Posterior vena cava (tissue), 2 donors: ENCODE measurements at regions not wholly inside any gene's neighbourhood (a gene's known extent, or its start where the extent isn't known, plus 50 kb on each side); places are given as distances from the start of the nearest gene placed in this dataset.
"Not testable (repeated sequence)": the region's sequence is repeated elsewhere in the genome, so short reads cannot be mapped to it uniquely, and the experiment has no call there.

Experiments used
- DNase-seq: peaks from one replicate; pipeline ENCODE4 v3.0.0-alpha.2; 2020; ENCODE audit warnings: low spot score
- intact Hi-C, 2 donors: fragments of 100-400 bp; cut with DNase I; formaldehyde crosslinking; loops; one replicate each; pipeline versions ENCODE4 v1.14.1 to v1.14.2; 2022 to 2023
- donor health status: DM: yes; HTN: yes; CAD: no.
- donor health status: DM: yes; HTN: yes; CAD: no.

DNA sequence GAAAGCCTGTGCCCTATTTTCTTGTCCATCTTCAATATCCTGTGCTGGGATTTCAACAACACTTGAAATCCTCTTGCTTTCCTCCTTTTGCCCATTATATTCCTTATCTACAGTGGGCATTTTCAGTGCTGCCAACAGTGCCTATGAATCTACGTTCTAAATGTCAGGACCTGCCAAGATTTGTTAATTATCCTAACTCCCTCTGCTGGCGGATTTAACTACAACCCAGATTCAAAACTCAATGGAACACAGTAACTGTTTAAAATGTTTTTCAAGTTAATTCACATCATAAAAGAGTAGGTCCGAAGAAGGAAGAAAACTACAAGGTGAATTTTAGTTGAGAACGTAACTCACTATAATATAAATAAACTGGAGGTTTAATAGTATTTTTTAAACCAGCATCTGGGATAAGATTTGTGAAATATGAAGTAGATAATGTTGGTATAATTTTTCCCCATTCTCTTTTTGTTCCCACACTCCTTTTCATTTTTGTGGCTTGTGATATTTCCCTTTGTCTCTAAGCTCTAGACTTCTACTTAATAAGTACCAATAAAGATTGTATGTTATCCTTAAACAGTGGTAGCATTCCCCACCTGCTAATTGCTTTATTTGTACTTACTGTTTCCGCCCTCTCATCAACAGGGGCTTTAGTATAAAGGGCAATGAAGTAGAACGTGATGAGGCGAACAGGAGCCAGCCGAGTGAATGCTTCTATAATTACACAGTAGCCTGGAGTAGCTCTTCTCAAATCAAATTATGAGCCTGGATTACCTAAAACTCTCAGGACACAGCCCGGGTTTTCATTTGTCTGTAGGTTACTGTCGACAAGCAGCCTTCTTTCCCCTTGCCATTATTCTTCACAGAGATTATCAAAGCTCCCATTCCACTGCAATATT, 302.5 kb upstream of the ATP11B start:
- intact Hi-C loops: no loop called here
- DNase-seq: no peak

DNA sequence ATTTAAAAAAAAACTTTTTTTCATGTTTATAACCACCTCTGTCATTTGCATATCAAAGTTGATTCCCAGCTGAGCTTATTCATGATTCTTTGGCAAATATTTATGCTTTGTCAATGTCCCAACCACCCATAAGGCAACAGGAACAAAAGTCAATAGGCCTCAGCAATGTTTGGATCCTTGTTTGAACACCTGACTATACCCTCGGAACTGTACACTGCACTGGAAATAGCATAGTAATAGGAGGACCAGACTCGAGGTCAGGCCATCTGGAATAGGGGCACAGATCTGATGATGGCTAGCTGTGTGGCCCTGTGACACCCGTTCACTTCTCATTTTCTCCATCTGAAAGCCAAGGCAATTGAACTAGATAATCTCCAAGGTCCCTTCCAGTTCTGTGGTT, 301.7 kb upstream of the ATP11B start:
- no peak for DNase-seq
- intact Hi-C loops: no loop called here

DNA sequence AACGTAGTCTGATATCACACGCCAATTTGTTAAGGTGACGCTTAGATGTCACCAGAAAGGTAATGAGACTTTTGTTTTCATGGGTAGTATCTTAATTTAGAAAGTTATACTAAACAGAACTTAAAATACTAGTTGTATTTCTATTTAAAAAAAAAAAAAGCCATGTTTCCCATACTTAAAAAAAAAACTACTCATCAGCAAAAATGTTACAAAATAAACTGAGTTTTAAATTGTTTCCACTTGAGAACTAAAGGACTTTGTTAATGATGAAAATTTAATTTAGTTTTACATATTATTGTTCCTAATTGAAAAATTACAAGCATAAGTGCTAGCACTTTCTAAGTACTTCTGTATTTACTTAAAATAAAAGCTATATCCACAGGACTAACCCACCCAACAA, 300.8 kb upstream of the ATP11B start:
- no peak for DNase-seq
- intact Hi-C loops: no loop called here

DNA sequence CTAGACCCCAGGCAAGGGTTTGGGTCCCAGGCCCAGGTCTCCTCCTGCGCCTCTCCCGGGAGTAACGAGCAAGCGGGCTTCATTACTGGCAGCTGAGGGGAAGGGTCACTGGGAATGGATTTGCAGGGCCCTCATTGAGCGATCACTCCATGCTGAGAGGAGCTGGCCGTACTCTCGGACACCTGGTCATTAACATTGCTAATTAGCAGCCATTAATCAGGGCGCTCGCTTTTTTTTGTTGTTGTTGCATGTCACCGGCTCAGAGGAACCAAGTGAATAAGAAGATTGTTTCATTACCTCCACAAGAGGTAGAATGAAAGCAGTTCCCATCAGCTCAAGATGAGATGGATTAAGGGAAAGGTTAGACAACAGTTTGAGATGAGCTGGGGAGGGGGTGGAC, 293.0 kb upstream of the ATP11B start:
- intact Hi-C loops: no loop called here
- DNase-seq: peak; percentile 41

DNA sequence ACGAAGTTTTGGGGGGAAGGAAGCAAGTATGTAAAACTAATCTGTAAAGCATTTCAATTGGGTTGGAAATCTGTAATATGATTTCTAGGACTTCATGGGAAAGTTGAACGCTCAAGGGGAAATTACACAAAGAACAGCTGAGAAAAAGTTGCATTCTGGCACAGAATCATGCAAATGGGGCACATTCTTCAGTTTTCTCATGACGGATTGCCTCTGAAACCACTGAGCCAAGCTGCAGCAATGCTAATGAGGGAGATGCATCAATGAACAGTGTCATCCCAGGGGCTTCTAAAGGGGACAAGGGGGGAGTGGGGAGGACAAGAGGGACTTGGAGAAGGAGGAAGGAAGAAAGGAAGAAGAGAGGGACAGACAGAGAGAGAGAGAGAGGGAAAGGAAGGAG, 291.4 kb upstream of the ATP11B start:
- intact Hi-C loops: no loop called here
- no peak for DNase-seq

DNA sequence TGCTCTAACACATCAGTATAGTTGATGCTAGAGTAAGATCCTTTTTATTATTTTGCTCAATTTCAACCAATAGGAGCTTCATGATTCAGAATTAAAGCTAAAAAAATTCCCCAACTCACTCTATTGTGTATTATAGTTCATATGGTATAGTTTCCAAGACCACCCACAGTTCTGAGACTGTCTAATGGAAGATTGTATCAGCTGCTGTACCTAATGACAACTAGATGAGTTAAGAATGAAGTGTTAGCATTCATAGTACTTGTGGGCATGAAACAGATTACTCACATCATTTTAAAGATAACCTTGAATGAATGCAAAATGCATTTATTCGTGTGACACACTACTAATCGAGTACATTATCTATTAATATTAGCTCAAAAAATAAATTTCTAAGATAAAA, 289.9 kb upstream of the ATP11B start:
- intact Hi-C loops: no loop called here
- DNase-seq: no peak

DNA sequence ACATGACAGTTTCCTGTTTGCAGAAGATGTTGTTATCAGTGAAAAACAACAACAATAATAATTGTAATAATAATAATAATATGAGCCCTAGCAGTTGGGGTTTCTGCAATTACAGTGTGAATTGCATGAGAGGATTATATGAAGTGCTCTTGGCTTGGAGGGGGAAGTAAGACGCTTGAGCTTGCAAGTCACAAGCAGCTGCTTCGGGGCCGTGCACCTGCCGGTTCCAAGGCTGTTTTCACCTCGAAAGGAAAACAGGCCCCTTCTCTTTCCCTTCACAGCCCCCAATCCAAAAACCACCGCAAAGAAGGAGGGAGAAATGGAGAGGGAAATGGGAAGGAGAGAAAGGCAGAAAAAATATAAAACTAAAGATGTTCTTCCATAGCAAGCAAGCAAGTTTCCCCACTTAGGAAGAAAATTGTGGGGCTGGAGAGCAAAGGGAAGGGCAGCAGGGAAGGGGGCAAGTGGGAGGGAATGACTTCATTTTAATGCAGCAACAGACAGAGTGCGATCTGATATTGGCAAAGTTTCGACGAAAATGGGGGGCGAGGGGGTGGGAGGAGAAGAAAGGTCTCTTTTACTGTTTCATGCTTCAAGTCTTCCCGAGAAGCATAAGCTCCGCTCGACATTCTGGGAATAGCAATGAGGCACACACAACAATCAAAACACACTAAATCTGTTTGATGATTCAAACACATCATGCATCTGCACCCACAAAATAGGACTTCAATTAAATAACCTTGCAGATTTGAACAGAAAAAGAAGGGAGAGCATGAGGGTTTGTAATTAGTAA, 284.2 kb upstream of the ATP11B start:
- DNase-seq: no peak
- intact Hi-C loops: no loop called here

DNA sequence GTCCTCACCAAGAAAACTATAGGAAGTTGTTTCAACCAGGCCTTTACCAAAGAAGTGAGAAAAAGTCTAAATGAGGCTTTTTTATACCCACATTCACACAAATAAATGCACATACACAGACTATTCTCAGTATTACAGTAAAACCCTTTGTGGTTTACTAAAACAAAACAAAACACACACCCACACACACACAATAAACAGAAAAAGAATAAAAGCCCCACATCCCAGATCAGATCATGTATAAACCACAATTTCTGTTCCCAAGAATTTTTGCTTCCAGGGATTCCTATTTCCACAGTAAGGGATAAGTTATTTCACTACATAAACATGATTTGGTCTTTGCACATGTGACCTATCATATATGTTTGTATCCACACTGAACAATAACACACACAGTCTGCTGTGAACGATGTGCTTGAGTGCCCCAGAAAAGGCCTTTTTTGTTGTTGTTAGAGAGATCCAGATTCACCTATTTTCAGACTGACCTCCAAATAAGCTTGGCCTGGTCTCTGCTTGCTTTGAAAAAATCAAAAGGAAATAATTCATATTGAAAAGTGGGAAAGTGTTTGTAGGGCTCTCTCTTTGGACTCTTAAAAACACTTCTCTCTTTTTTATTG, 283.4 kb upstream of the ATP11B start:
- intact Hi-C loops: no loop called here
- no peak for DNase-seq

DNA sequence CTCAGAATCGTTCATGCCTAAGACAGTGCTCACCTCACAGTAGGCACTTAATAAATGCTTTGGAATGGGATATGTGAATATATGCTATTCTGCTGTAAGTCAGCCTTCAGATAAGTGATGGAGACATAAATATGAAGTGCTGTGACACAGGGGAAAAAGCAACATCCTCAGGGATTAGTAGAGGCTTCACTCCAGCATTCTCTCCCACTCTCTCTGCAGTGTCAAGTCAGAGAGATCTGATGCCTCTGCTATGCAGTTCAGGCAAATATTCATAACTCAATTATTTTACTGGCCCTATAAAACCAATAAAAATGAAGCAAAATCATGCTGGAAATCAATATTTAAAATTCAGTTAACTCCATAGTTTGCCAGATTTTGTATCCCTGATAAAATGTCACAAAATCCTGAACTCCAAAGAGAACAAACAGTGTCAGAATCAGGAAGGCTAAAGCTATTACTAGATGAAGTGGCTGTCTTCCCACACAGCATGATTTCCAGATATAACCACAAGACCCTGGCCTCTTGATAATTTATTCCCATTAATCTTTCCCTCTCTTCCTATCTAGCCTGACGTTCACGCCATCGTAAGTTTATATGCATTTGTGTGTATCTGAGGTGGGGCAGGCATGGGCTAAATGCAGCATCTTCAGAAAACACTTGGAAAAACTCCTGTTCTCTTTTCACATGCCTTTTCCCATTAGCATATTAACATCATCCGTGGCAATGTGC, 278.9 kb upstream of the ATP11B start:
- no peak for DNase-seq
- intact Hi-C loops: no loop called here

DNA sequence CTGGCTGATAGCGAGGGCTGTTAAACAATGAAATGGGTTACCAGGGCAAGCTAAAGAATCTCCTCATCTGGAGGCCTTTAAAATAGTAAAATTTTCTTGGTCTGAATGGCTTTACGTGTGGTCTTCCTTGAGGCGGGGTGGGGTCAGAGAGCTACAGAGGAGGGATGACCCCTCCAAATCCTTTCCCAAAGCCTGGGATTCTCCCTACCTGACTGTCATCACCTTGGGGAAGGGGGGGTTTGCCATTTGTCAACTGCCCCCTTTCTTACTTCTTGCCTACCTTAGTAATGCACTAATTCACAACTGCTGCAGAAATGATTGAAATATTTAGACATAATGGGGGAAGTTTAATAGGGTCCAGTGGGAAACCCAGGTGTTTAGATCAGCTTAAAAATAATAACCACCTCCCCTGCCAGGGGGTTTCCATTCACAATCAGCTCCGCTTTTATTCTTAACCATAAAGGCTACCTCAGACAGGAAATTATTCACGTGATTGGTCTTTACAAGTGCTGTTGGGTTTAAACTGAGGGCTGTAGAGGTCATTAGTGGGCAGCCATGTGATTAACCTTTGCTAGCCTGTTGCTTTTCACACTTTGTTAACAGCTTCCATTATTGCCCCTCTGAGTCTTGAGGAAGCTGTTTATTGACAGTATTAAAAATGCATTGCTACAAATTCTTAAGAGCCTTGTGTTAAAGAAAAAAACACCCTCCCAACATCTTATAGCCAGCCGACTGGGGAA, 276.5 kb upstream of the ATP11B start:
- intact Hi-C loops: no loop called here
- DNase-seq: no peak

DNA sequence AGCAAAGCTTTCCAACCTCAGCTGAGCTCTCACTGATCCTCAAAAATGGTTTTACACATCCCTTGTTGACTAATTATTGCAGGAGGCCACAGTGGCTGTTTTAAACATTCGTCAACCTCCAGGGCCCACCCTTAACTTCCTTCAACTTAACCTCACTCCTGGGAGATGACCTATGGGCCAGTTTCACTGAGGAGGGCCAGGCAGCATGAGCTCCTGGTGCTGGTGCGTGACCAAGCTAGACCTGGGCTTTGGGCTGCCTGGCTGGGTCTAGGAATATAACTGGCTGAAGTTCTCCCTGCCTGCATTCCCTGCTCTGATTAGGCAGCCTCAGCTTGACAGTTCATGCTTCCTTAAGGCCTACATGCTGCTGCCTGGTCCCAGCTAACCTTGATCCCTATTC, 273.7 kb upstream of the ATP11B start:
- DNase-seq: no peak
- intact Hi-C loops: no loop called here

DNA sequence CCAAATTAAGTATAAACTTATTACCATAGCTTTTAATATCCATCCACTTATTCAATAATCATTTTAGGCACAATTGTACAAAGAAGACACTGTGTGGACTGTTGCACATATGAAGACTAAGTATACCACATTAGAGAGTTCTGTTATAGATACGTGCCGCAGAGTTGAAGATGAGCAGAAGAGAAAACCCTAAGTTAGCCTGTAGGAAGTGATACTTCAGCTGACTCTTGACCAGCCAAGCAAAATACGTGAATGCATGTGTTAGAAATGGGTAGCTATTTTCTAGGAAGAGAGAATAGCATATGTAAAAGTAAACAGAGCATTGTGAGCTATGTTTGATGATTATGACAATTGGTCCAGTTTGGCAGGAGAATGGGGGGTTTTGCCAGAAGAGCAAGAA, 272.0 kb upstream of the ATP11B start:
- DNase-seq: no peak
- intact Hi-C loops: no loop called here

DNA sequence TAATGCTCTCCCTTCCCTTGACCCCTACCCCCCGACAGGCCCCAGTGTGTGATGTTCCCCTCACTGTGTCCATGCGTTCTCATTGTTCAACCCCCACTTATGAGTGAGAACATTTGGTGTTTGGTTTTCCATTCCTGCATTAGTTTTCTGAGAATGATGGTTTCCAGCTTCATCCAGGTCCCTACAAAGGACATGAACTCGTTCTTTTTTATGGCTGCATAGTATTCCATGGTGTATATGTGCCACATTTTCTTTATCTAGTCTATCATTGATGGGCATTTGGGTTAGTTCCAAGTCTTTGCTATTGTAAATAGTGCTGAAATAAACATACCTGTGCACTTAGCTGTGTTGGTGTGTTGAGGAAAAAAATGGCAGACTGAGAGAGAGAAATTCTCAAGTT, 269.9 kb upstream of the ATP11B start:
- intact Hi-C loops, DNase-seq: not testable (repeated sequence)

DNA sequence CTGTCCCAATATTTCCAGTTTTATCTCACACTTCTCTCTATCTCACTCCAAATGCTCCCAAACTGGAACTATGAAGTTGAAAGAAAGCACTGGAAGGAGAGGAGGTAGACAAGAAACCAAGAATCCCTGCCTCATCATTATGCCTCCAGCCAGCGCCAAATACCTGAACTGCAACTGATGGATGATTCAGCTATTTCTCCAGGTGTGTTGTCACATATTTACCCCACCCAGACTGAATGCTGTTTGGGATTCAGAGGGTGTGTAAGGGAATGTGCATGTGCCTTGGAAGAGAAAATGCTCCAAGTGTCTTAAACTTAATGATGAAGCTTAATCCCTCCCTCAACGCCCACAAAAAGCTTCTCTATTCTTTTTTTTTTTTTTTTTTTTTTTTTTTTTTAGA, 269.5 kb upstream of the ATP11B start:
- no peak for DNase-seq
- intact Hi-C loops: no loop called here

DNA sequence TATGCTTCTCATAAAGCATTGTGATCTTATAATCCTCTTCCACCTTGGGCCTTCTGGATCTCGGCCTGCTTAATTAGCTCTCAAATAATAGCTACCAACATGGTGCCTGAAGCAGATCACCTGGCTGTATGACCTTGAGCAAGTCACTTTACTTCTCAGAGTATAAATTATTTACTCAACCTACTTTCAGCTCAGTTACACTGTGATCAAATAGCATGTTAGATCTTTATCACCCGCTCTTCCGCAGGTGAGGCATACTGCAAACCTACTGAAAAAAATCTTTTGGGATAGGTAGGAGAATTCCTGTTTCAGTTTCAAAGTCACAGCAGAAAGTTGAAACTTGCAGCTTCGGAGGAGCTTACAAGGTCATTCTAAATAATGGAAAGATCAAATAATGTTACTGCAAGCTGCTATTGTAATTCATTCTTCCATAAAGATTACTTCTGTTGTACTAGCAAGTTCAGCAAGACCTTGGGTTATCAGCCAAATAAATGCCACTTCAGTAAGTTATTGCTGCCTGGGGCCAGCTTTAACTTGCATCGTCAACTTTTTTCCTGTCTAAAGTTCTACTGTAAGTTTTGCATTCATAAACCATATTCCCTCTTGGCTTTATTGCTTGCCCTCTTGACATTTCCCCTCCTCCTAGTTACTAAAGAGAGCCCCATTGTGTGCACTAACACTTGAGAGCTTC, 268.4 kb upstream of the ATP11B start:
- no peak for DNase-seq
- intact Hi-C loops: no loop called here

DNA sequence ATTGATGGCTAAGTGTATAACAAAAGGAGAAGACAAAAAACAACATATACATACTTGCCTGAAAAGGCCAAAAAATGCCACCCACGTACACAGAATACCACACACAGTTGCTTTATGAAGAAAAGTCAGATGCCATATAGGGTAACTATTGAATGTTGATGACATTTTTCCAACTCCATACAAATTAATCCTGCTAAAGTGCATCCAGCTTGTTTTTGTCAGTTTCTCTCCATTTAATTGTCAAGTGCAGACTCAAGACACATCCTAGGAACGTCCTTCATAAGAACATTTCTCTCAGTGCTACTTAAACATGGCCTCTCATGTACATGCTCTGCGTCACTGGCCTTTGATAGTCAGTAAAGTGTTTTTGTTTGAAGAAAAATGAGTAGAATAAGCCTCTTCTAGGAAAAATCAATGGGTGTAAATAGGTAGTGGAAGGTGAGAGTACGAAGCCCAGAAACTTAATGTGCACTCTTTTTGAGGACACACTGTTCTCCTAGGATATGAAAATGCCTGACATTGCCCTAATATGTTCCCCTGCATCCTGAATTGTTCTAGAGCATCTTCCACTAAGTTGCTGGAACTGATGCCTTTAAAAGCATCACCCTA, 267.4 kb upstream of the ATP11B start:
- intact Hi-C loops: no loop called here
- DNase-seq: no peak

DNA sequence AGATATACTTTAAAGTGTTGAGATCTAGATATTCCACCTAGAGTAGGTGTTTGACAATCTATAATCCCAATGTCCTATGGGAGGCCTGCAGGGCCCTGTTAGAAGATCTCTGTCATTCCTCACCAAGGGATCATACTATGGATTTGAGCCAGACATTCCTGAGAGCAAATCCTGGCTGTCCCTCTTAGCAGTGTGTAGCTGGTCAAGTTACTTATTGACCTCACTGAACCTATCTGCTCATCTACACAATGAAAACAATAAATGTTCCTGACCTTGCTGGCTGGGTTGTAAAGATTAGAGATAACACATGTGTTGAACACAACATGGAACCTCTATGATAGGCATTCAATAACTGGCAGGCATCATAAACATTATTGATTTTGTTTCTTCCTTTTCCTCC, 265.6 kb upstream of the ATP11B start:
- DNase-seq: no peak
- intact Hi-C loops: no loop called here

DNA sequence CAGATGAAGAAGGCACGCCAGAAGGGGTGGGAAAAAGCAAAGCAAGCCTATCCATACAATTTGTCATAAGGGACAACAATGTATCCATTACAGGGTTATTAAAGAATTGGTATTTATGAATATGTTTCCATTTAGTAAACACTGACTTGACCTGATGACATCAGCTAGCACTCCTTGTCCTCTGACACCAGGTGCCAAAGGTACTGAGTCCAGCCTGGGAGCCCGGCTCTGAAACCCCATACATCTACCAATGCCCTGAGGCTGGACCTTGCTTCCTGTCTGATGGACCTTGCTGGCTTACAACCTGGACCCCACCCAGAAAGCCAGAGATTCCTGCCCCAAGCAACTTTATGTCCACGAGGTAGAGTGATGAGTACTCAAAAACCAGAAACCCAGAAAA, 263.0 kb upstream of the ATP11B start:
- no peak for DNase-seq
- intact Hi-C loops: no loop called here
